ENCODE measurements at regions not wholly inside any gene's neighbourhood (a gene's known extent, or its start where the extent isn't known, plus 50 kb on each side); places are given as distances from the start of the nearest gene placed in this dataset.

DNA sequence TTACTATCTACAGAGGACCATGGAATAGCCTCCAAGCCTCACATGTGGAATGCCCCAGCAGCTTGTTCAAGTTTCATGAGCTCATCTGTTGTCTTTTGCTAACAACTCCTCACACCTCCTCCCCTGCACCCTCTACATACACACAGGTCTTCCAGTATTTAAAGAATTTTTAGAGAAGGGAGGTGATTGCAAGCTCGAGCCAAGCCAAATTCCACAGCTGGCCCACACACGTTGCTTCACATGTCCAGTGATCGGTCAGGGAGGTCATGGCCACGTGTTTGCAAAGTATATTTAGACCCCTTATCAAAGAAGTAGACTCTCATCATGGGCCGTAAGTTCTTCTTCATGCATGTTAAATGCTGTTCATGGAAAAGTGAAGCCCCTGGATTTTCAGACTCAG is 281.7 kb downstream of the OSTF1 start:
- TF ChIP-seq, protein P1, sequence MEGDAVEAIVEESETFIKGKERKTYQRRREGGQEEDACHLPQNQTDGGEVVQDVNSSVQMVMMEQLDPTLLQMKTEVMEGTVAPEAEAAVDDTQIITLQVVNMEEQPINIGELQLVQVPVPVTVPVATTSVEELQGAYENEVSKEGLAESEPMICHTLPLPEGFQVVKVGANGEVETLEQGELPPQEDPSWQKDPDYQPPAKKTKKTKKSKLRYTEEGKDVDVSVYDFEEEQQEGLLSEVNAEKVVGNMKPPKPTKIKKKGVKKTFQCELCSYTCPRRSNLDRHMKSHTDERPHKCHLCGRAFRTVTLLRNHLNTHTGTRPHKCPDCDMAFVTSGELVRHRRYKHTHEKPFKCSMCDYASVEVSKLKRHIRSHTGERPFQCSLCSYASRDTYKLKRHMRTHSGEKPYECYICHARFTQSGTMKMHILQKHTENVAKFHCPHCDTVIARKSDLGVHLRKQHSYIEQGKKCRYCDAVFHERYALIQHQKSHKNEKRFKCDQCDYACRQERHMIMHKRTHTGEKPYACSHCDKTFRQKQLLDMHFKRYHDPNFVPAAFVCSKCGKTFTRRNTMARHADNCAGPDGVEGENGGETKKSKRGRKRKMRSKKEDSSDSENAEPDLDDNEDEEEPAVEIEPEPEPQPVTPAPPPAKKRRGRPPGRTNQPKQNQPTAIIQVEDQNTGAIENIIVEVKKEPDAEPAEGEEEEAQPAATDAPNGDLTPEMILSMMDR (IDR thresholded peaks at IDR 0.05 in 4 of 5, conservative IDR thresholded peaks at IDR 0.05 in 1 of 5): no peak
- TF ChIP-seq POLR2A (IDR thresholded peaks at IDR 0.05): no peak
